ENCODE measurements at regions not wholly inside any gene's neighbourhood (a gene's known extent, or its start where the extent isn't known, plus 50 kb on each side); places are given as distances from the start of the nearest gene placed in this dataset.
A peak's percentile ranks its signal among the peaks of the same experiment; 100 is the strongest.

DNA sequence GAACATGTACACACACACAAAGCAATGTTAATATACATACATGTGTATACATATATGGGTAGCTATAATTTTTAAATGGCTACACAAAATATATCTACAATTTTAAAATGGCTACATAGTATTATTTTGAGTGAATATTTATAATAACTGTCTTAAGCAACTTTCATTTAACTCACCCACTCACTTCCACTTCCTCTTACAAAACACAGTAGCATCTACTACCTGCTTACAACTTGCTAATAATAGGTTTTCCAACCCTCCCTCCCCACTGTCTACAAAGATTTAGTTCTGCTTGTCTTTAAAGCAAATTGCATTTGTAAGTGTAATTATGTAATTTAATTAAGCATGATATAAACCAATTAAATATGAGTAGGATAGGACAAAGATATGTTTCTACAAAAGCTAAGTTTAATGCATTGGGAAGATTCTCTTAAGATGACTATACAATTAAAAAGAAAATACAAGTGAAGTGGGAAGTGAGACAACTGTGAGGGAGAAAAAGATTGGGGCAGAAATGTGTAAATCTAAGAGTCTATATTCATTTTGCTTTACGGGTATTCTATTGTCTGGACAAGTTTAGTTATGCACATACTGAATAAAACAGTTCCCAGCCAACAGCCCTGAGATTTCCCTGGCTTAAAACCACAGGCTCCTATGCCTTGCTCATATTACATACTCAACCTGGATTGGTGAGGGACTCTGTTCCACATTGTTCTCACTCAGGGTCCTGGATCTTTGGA, 583.1 kb downstream of the EFNB2 start:
- TF ChIP-seq, protein P1, sequence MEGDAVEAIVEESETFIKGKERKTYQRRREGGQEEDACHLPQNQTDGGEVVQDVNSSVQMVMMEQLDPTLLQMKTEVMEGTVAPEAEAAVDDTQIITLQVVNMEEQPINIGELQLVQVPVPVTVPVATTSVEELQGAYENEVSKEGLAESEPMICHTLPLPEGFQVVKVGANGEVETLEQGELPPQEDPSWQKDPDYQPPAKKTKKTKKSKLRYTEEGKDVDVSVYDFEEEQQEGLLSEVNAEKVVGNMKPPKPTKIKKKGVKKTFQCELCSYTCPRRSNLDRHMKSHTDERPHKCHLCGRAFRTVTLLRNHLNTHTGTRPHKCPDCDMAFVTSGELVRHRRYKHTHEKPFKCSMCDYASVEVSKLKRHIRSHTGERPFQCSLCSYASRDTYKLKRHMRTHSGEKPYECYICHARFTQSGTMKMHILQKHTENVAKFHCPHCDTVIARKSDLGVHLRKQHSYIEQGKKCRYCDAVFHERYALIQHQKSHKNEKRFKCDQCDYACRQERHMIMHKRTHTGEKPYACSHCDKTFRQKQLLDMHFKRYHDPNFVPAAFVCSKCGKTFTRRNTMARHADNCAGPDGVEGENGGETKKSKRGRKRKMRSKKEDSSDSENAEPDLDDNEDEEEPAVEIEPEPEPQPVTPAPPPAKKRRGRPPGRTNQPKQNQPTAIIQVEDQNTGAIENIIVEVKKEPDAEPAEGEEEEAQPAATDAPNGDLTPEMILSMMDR (IDR thresholded peaks at IDR 0.05; ENCODE audit: unreplicated experiment in 3 of 3), result no peak
- H3K36me3 Mint-ChIP-seq (ENCODE audit: low read depth), result no peaks in the 10 kb centered on the region
- peaks cover 6% of the 10 kb centered on the region for H3K9me3 Mint-ChIP-seq
- no peaks in the 10 kb centered on the region for H3K27me3 Mint-ChIP-seq (ENCODE audit: low read depth)
- no peak overlapping the region for H3K27ac Mint-ChIP-seq
- no peak overlapping the region for H3K4me3 Mint-ChIP-seq
- H3K4me1 Mint-ChIP-seq, result no peaks in the 10 kb centered on the region

DNA sequence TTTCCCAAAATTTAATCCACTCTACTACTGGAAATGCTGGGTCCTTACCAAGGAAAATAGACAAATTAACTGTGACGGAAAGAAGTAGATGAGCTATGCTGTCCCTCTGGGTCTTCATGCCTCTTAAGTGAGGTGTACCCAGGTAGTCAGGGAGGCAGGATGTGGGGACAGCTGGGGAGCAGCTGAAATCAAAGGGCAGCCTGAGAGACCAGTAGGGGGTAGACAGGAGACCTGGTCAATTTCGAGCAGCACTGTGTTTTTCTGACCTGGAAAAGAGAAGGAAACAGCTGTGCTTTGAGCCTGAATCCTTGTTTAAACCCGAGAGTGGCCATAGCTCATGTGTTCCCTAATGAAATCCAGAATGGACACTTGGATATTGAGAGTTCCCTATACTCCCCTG, 587.3 kb downstream of the EFNB2 start:
- TF ChIP-seq, protein P1 (IDR thresholded peaks at IDR 0.05; ENCODE audit: unreplicated experiment in 3 of 3), result no peak
- Mint-ChIP-seq H3K27ac (peak overlapping the region in 1 of 3 experiments; percentile 63), H3K27me3 (ENCODE audit: low read depth) (no peaks in the 10 kb centered on the region), H3K9me3 (no peaks in the 10 kb centered on the region), H3K36me3 (ENCODE audit: low read depth) (no peaks in the 10 kb centered on the region), H3K4me3 (no peak overlapping the region), H3K4me1 (no peaks in the 10 kb centered on the region)

DNA sequence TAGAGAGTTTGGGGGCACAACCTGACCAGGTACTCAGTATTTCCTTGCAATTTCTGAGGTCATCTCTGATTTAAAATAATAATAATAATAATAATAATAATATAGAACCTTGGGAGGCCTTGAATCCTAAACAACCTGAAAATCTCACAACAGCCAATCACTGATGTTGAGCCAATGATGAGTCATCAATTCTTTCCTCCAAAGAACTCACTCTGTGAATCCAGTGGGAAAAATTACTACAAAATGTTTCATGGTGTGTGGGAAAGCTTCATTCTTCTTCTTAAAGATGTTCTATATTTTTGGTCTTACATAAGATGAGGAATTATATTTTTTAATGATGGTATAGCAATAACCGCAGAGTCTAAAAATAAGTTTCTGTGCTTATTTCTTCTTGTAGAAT, 594.6 kb downstream of the EFNB2 start:
- Mint-ChIP-seq H3K27ac (no peak overlapping the region), H3K36me3 (ENCODE audit: low read depth) (peaks cover 3% of the 10 kb centered on the region), H3K9me3 (no peaks in the 10 kb centered on the region), H3K27me3 (ENCODE audit: low read depth) (peaks cover 7% of the 10 kb centered on the region), H3K4me1 (no peaks in the 10 kb centered on the region), H3K4me3 (no peak overlapping the region)
- TF ChIP-seq, protein P1 (IDR thresholded peaks at IDR 0.05; ENCODE audit: unreplicated experiment in 3 of 3), result no peak

DNA sequence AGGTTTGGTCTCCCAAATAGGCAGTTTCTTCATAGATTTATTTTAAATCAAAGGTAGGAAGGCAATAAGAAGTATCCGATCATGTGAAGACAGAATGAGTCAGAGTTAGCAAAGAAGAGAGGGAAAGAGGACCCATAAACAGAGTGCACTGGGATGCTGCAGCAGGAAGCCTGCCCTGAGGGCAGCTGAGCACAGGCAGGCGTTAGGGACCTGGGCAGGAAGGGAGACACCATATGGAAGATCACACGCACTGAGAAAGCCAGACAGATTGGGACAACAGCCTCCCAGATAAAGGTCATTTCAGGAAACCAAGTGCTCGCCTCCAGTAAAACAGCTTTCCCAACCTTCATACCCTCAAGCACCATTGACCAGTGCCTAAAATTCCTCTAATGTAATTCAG, 598.0 kb downstream of the EFNB2 start:
- Mint-ChIP-seq H3K36me3 (ENCODE audit: low read depth) (peaks cover 3% of the 10 kb centered on the region), H3K4me3 (no peak overlapping the region), H3K9me3 (no peaks in the 10 kb centered on the region), H3K27me3 (ENCODE audit: low read depth) (peaks cover 7% of the 10 kb centered on the region), H3K27ac (no peak overlapping the region), H3K4me1 (no peaks in the 10 kb centered on the region)
- TF ChIP-seq, protein P1 (IDR thresholded peaks at IDR 0.05; ENCODE audit: unreplicated experiment in 3 of 3), result no peak

DNA sequence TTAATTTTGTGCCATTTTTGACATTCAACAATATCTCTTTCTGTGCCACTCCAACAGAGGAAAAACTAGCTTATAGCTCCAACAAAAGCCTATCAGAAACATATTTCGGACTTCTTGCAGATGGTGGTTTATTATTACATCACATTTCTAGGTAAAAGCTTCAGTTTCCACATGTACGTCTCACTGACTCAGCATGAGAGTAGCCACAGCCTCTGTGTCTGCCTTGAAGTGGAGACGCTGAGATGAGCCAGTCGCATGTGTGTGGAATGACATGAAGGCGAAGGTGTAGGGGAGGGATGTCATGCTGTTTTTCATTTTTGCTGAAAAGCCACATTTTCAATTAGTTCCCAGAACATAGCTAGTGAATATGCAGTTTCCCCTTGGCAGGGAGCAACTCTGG, 598.6 kb downstream of the EFNB2 start:
- TF ChIP-seq, protein P1 (IDR thresholded peaks at IDR 0.05; ENCODE audit: unreplicated experiment in 3 of 3), result no peak
- Mint-ChIP-seq H3K4me3 (no peak overlapping the region), H3K9me3 (no peaks in the 10 kb centered on the region), H3K27me3 (ENCODE audit: low read depth) (peaks cover 7% of the 10 kb centered on the region), H3K27ac (no peak overlapping the region), H3K36me3 (ENCODE audit: low read depth) (peaks cover 3% of the 10 kb centered on the region), H3K4me1 (no peaks in the 10 kb centered on the region)

DNA sequence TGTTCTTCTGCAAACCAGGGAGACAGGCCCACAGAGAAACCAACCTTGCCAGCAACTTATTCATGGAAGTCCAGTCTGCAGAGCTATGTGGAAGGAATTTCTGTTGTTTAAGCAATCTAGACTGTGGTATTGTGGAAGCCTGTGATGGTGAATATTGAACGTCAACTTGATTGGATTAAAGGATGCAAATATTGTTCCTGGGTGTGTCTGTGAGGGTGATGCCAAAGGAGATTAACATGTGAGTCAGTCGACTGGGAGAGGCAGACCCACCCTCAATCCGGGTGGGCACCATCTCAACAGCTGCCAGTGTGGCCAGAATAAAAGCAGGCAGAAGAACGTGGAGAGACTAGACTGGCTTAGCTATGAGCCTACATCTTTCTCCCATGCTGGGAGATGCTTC, 606.0 kb downstream of the EFNB2 start:
- Mint-ChIP-seq H3K27ac (no peak overlapping the region), H3K36me3 (ENCODE audit: low read depth) (no peaks in the 10 kb centered on the region), H3K27me3 (ENCODE audit: low read depth) (no peaks in the 10 kb centered on the region), H3K9me3 (no peaks in the 10 kb centered on the region), H3K4me1 (no peaks in the 10 kb centered on the region), H3K4me3 (no peak overlapping the region)
- TF ChIP-seq, protein P1 (IDR thresholded peaks at IDR 0.05; ENCODE audit: unreplicated experiment in 3 of 3), result no peak
